ENCODE measurements at regions not wholly inside any gene's neighbourhood (a gene's known extent, or its start where the extent isn't known, plus 50 kb on each side); places are given as distances from the start of the nearest gene placed in this dataset.

DNA sequence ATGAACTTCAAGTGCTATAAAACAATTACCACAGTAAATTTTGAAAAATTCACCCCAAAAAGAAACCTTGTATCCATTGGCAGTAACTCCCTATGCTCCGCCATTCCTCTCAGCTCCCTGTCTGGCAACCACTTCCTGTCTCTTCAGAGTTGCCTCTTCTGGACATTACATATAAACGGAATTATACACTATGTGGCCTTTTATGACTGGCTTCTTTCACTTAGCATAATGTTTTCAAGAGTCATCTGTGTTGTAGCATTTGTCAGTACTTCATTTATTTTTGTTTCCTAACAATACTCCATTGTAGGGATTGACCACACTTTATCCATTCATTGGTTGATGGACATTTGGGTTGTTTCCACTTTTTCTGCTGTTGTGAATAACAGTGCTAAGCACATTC, 50.1 kb downstream of the CEP43 start:
- DNase-seq (ENCODE audit: low read depth, low spot score) (no peak), ATAC-seq (no peak)
- Histone ChIP-seq H3K9me3 (ENCODE audit: control insufficient read depth, insufficient read depth, low read depth, low read length) (no peaks in the 10 kb centered on the region), H3K4me3 (ENCODE audit: low read depth in 2 of 2, low read length in 2 of 2) (no peak overlapping the region), H3K36me3 (ENCODE audit: control insufficient read depth, insufficient read depth, low read length) (no peaks in the 10 kb centered on the region), H3K27me3 (ENCODE audit: control insufficient read depth, insufficient read depth, low read length) (no peaks in the 10 kb centered on the region), H3K27ac (ENCODE audit: low read length) (no peak overlapping the region), H3K4me1 (ENCODE audit: control insufficient read depth, insufficient read depth, low read length) (no peaks in the 10 kb centered on the region)
- no TSS peak for BruUV-seq (replicated peaks)
- in situ Hi-C loops (cut with HindIII; ENCODE audit: low pct_unique_long_range_greater_than_20kb, low sequenced_read_pairs) = no loop called here
- ChIA-PET POLR2A (no interaction called here), CTCF (no interaction called here)
- intact Hi-C loops (cut with micrococcal nuclease; ENCODE audit: unreplicated experiment) = loop anchor here (5.0 kb wide), 1 partner anchor 93 kb away; no protein-coding TSS in a partner anchor
- TF ChIP-seq REST (IDR thresholded peaks at IDR 0.05; ENCODE audit: insufficient read depth in 1 of 2, low read depth in 2 of 2, low read length in 1 of 2) = no peak
- no peak for TF ChIP-seq TCF7L2 (IDR thresholded peaks at IDR 0.05; ENCODE audit: low read depth, low read length)
- TF ChIP-seq POLR2AphosphoS5 (IDR thresholded peaks at IDR 0.05; ENCODE audit: low read depth, low read length) = no peak
- TF ChIP-seq, protein P1, sequence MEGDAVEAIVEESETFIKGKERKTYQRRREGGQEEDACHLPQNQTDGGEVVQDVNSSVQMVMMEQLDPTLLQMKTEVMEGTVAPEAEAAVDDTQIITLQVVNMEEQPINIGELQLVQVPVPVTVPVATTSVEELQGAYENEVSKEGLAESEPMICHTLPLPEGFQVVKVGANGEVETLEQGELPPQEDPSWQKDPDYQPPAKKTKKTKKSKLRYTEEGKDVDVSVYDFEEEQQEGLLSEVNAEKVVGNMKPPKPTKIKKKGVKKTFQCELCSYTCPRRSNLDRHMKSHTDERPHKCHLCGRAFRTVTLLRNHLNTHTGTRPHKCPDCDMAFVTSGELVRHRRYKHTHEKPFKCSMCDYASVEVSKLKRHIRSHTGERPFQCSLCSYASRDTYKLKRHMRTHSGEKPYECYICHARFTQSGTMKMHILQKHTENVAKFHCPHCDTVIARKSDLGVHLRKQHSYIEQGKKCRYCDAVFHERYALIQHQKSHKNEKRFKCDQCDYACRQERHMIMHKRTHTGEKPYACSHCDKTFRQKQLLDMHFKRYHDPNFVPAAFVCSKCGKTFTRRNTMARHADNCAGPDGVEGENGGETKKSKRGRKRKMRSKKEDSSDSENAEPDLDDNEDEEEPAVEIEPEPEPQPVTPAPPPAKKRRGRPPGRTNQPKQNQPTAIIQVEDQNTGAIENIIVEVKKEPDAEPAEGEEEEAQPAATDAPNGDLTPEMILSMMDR (IDR thresholded peaks at IDR 0.05) = no peak
- TF ChIP-seq SIN3A (IDR thresholded peaks at IDR 0.05; ENCODE audit: borderline replicate concordance, insufficient read depth, low read depth, low read length) = no peak

GRCh38 chr6:167050903-167051302, 51.7 kb downstream of the CEP43 start:
- Histone ChIP-seq H3K27me3 (ENCODE audit: control insufficient read depth, insufficient read depth, low read length) (no peaks in the 10 kb centered on the region), H3K4me3 (ENCODE audit: low read depth in 2 of 2, low read length in 2 of 2) (no peak overlapping the region), H3K4me1 (ENCODE audit: control insufficient read depth, insufficient read depth, low read length) (no peaks in the 10 kb centered on the region), H3K36me3 (ENCODE audit: control insufficient read depth, insufficient read depth, low read length) (no peaks in the 10 kb centered on the region), H3K9me3 (ENCODE audit: control insufficient read depth, insufficient read depth, low read depth, low read length) (no peaks in the 10 kb centered on the region), H3K27ac (ENCODE audit: low read length) (no peak overlapping the region)
- in situ Hi-C loops (cut with HindIII; ENCODE audit: low pct_unique_long_range_greater_than_20kb, low sequenced_read_pairs) (no loop called here), intact Hi-C loops (cut with micrococcal nuclease; ENCODE audit: unreplicated experiment) (no loop called here)
- ATAC-seq (no peak), DNase-seq (ENCODE audit: low read depth, low spot score) (no peak)
- ChIA-PET CTCF (no interaction called here), POLR2A (no interaction called here)
- BruUV-seq (replicated peaks) = no TSS peak
- no peak for TF ChIP-seq TCF7L2 (IDR thresholded peaks at IDR 0.05; ENCODE audit: low read depth, low read length)
- TF ChIP-seq, protein P1 (IDR thresholded peaks at IDR 0.05) = no peak
